WERI-Rb-1 (cell line): ENCODE measurements at regions not wholly inside any gene's neighbourhood (a gene's known extent, or its start where the extent isn't known, plus 50 kb on each side); places are given as distances from the start of the nearest gene placed in this dataset.

Experiments used
- DNase-seq: peaks from one replicate; pipeline ENCODE4 v3.0.0-alpha.2; 2020
- H3K27ac ChIP-seq: fragments of 250-450 bp; sonication (Bioruptor Pico); 2 replicates; pipeline ENCODE4 v1.5.1; 2020; ENCODE audit warnings: mild to moderate bottlenecking, moderate library complexity
- H3K27me3 ChIP-seq: fragments of 250-450 bp; sonication (Bioruptor Pico); 2 replicates; pipeline ENCODE4 v1.5.1; 2021; ENCODE audit warnings: mild to moderate bottlenecking, low read depth, moderate library complexity; ENCODE audit not compliant: insufficient read depth, severe bottlenecking
- H3K36me3 ChIP-seq: fragments of 250-450 bp; sonication (Bioruptor Pico); 2 replicates; pipeline ENCODE4 v1.5.1; 2020; ENCODE audit warnings: mild to moderate bottlenecking, moderate library complexity
- H3K4me3 ChIP-seq: 2 replicates; pipeline ENCODE4 v1.5.1; 2011; ENCODE audit warnings: low read depth, mild to moderate bottlenecking, control low read depth, low read length
- H3K9me3 ChIP-seq: fragments of 250-450 bp; sonication (Bioruptor Pico); 2 replicates; pipeline ENCODE4 v1.5.1; 2021; ENCODE audit warnings: mild to moderate bottlenecking, moderate library complexity; ENCODE audit not compliant: severe bottlenecking
- TF ChIP-seq, protein P1 (sequence below): IDR thresholded peaks from 2 replicates; pipeline ENCODE4 v1.5.1; 2011; ENCODE audit warnings: low read depth, mild to moderate bottlenecking, control low read depth, inconsistent platforms, low read length

- Histone ChIP-seq H3K36me3 (no peaks in the 10 kb centered on the region), H3K4me3 (no peak overlapping the region), H3K9me3 (no peaks in the 10 kb centered on the region), H3K27ac (no peak overlapping the region), H3K27me3 (no peaks in the 10 kb centered on the region)
- TF ChIP-seq, protein P1, sequence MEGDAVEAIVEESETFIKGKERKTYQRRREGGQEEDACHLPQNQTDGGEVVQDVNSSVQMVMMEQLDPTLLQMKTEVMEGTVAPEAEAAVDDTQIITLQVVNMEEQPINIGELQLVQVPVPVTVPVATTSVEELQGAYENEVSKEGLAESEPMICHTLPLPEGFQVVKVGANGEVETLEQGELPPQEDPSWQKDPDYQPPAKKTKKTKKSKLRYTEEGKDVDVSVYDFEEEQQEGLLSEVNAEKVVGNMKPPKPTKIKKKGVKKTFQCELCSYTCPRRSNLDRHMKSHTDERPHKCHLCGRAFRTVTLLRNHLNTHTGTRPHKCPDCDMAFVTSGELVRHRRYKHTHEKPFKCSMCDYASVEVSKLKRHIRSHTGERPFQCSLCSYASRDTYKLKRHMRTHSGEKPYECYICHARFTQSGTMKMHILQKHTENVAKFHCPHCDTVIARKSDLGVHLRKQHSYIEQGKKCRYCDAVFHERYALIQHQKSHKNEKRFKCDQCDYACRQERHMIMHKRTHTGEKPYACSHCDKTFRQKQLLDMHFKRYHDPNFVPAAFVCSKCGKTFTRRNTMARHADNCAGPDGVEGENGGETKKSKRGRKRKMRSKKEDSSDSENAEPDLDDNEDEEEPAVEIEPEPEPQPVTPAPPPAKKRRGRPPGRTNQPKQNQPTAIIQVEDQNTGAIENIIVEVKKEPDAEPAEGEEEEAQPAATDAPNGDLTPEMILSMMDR = no peak
- DNase-seq = no peak
These were observed 343.6 kb upstream of the MTNR1B start for GRCh38 chr11:92625894-92626293.

- no peaks in the 10 kb centered on the region for H3K36me3 ChIP-seq
- H3K9me3 ChIP-seq = no peaks in the 10 kb centered on the region
- H3K4me3 ChIP-seq = no peak overlapping the region
- H3K27ac ChIP-seq = no peak overlapping the region
- H3K27me3 ChIP-seq = no peaks in the 10 kb centered on the region
- TF ChIP-seq, protein P1 = no peak
- no peak for DNase-seq
These were observed 342.8 kb upstream of the MTNR1B start for GRCh38 chr11:92626624-92627023.

GRCh38 chr11:92627615-92628256, 341.7 kb upstream of the MTNR1B start:
- Histone ChIP-seq H3K36me3 (no peaks in the 10 kb centered on the region), H3K4me3 (no peak overlapping the region), H3K27ac (no peak overlapping the region), H3K9me3 (no peaks in the 10 kb centered on the region), H3K27me3 (no peaks in the 10 kb centered on the region)
- TF ChIP-seq, protein P1 = no peak
- no peak for DNase-seq

GRCh38 chr11:92628401-92629292, 340.8 kb upstream of the MTNR1B start:
- DNase-seq = no peak
- no peaks in the 10 kb centered on the region for H3K36me3 ChIP-seq
- H3K27me3 ChIP-seq = no peaks in the 10 kb centered on the region
- H3K27ac ChIP-seq = no peak overlapping the region
- H3K4me3 ChIP-seq = no peak overlapping the region
- no peaks in the 10 kb centered on the region for H3K9me3 ChIP-seq
- TF ChIP-seq, protein P1 = no peak

GRCh38 chr11:92632495-92632894, 337.0 kb upstream of the MTNR1B start:
- Histone ChIP-seq H3K27ac (no peak overlapping the region), H3K27me3 (no peaks in the 10 kb centered on the region), H3K36me3 (no peaks in the 10 kb centered on the region), H3K9me3 (no peaks in the 10 kb centered on the region), H3K4me3 (no peak overlapping the region)
- DNase-seq = no peak
- TF ChIP-seq, protein P1 = no peak
